ENCODE measurements at regions not wholly inside any gene's neighbourhood (a gene's known extent, or its start where the extent isn't known, plus 50 kb on each side); places are given as distances from the start of the nearest gene placed in this dataset.
"Not testable (repeated sequence)": the region's sequence is repeated elsewhere in the genome, so short reads cannot be mapped to it uniquely, and the experiment has no call there.

- no peak for DNase-seq (ENCODE audit: extremely low read depth, insufficient read length)
- Histone ChIP-seq H3K27me3 (replicated peaks; ENCODE audit: control insufficient read depth, insufficient read depth, low read length) (no peaks in the 10 kb centered on the region), H3K36me3 (ENCODE audit: control insufficient read depth, insufficient read depth, low read length) (no peaks in the 10 kb centered on the region), H3K4me3 (replicated peaks; ENCODE audit: low read depth, low read length) (no peak overlapping the region)
- TF ChIP-seq CTCF (IDR thresholded peaks at IDR 0.05; ENCODE audit: insufficient read depth, low read length, poor library complexity, severe bottlenecking), result no peak
Measured at GRCh38 chr12:111121840-111122239, 201.5 kb upstream of the MYL2 start.

- Histone ChIP-seq H3K4me3 (replicated peaks; ENCODE audit: low read depth, low read length) (no peak overlapping the region), H3K36me3 (ENCODE audit: control insufficient read depth, insufficient read depth, low read length) (no peaks in the 10 kb centered on the region), H3K27me3 (replicated peaks; ENCODE audit: control insufficient read depth, insufficient read depth, low read length) (no peaks in the 10 kb centered on the region)
- TF ChIP-seq CTCF (IDR thresholded peaks at IDR 0.05; ENCODE audit: insufficient read depth, low read length, poor library complexity, severe bottlenecking), result no peak
- no peak for DNase-seq (ENCODE audit: extremely low read depth, insufficient read length)
Measured at GRCh38 chr12:111120578-111120977, 200.2 kb upstream of the MYL2 start.

GRCh38 chr12:111117017-111117416, 196.6 kb upstream of the MYL2 start:
- Histone ChIP-seq H3K4me3 (replicated peaks; ENCODE audit: low read depth, low read length) (no peak overlapping the region), H3K27me3 (replicated peaks; ENCODE audit: control insufficient read depth, insufficient read depth, low read length) (no peaks in the 10 kb centered on the region), H3K36me3 (ENCODE audit: control insufficient read depth, insufficient read depth, low read length) (no peaks in the 10 kb centered on the region)
- no peak for TF ChIP-seq CTCF (IDR thresholded peaks at IDR 0.05; ENCODE audit: insufficient read depth, low read length, poor library complexity, severe bottlenecking)
- DNase-seq (ENCODE audit: extremely low read depth, insufficient read length), result no peak

GRCh38 chr12:111113313-111113712, 192.9 kb upstream of the MYL2 start:
- not testable (repeated sequence) for H3K27me3 ChIP-seq (replicated peaks; ENCODE audit: control insufficient read depth, insufficient read depth, low read length); H3K36me3 ChIP-seq (ENCODE audit: control insufficient read depth, insufficient read depth, low read length); H3K4me3 ChIP-seq (replicated peaks; ENCODE audit: low read depth, low read length); DNase-seq (ENCODE audit: extremely low read depth, insufficient read length)

GRCh38 chr12:111112311-111113098, 192.1 kb upstream of the MYL2 start:
- no peak overlapping the region for H3K4me3 ChIP-seq (replicated peaks; ENCODE audit: low read depth, low read length)
- DNase-seq (ENCODE audit: extremely low read depth, insufficient read length), result no peak
- no peaks in the 10 kb centered on the region for H3K36me3 ChIP-seq (ENCODE audit: control insufficient read depth, insufficient read depth, low read length)
- no peak for TF ChIP-seq CTCF (IDR thresholded peaks at IDR 0.05; ENCODE audit: insufficient read depth, low read length, poor library complexity, severe bottlenecking)
- no peaks in the 10 kb centered on the region; the same call in 1 of the 2 replicates for H3K27me3 ChIP-seq (replicated peaks; ENCODE audit: control insufficient read depth, insufficient read depth, low read length)

- no peak for DNase-seq (ENCODE audit: extremely low read depth, insufficient read length)
- no peak for TF ChIP-seq CTCF (IDR thresholded peaks at IDR 0.05; ENCODE audit: insufficient read depth, low read length, poor library complexity, severe bottlenecking)
- Histone ChIP-seq H3K4me3 (replicated peaks; ENCODE audit: low read depth, low read length) (no peak overlapping the region), H3K27me3 (replicated peaks; ENCODE audit: control insufficient read depth, insufficient read depth, low read length) (no peaks in the 10 kb centered on the region; the same call in 1 of the 2 replicates), H3K36me3 (ENCODE audit: control insufficient read depth, insufficient read depth, low read length) (no peaks in the 10 kb centered on the region)
Measured at GRCh38 chr12:111111681-111112080, 191.3 kb upstream of the MYL2 start.

Data from GM06990 (cell line).